Left cardiac atrium (tissue), 4 donors: ENCODE measurements at regions not wholly inside any gene's neighbourhood (a gene's known extent, or its start where the extent isn't known, plus 50 kb on each side); places are given as distances from the start of the nearest gene placed in this dataset.
"Not testable (repeated sequence)": the region's sequence is repeated elsewhere in the genome, so short reads cannot be mapped to it uniquely, and the experiment has no call there.

Experiments
- ATAC-seq, 2 donors: fragments of 200-7000 bp; cut with Tn5 transposase; one replicate each; pipeline ENCODE4 v1.9.1; 2020; ENCODE audit warnings: mild to moderate bottlenecking in 2 of 2, moderate library complexity in 2 of 2
- DNase-seq: peaks from one replicate; pipeline ENCODE4 v3.0.0-alpha.2; 2020
- intact Hi-C, 2 donors: fragments of 100-400 bp; cut with DNase I; formaldehyde crosslinking; loops; one replicate each; pipeline versions ENCODE4 v1.14.1 to v1.15.1; 2022 to 2023
- donor health status: DM: no; HTN: yes; CAD: no.
- donor health status: DM: no; HTN: yes; CAD: no; lungs with severe emphysema.
- donor health status: DM: yes; HTN: yes; CAD: no.
- donor health status: Dilated cardiomyopathy.

DNA sequence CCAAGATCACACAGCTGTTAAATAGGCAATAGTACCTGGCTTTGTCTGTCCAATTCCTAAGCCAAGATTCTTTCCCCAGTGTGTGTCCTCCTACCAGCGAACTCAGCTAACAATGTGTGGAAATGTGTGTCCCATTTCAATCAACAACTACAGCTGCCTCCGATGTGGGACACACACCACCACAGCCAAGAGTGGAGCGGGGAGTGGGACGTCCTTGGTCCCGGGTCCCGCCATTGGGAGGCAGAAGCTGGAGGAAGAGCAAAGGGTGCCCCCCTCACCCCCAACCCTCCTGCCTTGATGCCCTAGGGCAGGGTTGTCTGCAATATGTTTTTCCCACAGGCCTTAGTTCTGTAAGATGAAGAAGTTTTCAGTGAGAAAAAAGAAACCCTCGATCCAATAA is 265.4 kb upstream of the RAB4A start:
- no peak for ATAC-seq
- intact Hi-C loops: no loop called here
- DNase-seq: no peak

DNA sequence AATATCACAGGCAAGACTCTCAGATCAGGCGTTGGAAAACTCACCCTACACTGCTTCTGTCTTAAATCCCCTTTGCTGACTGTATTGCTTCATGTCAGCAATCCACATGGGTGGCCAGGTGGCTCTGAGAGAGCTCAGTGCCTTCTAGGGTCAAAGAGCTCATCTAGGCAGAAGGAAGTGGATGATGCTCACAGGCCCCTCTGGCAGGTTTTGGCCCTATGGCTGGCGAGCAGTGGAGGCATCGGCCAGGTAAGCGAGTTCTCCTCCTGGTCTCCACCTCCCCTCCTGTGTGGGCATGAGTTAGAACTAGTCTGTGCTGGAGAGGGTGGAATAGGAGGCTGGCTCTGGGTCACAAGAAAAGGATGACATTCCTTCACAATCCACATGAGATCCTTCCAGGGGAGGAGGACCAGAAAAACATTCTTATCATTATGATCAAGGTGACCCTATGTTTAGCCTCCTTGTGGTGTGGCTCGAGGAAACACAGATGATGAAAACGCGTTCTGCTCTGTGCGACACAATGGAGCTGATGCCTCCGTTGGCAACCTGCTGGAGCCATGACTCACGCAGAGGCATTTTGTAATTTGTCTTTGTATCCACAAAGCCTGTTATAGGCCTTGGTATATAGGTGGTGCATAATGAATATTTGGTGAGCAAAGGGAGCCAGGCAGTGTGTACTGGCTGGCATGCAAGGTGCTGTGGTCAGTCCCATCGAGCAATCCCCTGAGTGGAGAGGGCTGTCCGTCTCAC is 264.6 kb upstream of the RAB4A start:
- intact Hi-C loops: no loop called here
- DNase-seq (no peak), ATAC-seq (no peak)

DNA sequence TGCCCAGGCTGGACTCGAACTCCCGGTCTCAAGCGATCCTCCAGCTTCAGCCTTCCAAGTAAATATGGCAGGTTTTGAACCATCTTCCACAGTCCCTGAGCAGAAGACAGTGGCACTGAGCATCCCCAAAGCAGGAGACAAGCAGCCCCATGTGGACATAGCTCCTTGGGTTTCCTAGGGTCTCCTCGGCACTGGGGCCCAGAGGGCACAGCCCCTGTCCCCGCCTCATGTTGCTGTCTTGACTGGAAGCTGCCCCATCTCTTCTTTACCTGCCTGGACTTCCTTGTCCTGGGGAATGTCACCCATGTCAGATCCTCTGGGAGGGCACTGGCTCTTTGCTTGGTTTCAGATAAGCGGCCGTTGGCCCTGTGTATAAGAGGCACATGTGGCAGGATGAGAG is 263.7 kb upstream of the RAB4A start:
- no peak for DNase-seq
- no peak for ATAC-seq
- intact Hi-C loops: no loop called here

DNA sequence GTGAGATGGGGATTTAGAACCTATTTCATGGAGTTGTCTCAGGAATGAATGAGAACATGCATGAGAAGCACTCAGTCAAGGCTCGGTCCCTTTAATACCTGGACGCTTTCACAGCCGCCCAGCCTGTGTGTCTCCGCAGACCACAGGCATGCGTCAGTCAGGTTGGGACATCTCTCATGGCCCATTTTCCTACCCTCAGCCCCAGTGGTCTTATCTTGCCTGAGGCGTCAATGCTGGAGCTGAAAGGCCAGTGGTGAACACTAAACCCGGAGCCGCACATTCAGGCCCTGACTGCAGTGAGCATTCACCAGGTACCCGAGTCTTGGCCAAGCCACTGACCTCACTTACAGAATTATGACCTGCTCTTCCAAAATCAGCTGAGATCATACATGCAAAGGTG is 263.2 kb upstream of the RAB4A start:
- intact Hi-C loops: no loop called here
- no peak for DNase-seq

DNA sequence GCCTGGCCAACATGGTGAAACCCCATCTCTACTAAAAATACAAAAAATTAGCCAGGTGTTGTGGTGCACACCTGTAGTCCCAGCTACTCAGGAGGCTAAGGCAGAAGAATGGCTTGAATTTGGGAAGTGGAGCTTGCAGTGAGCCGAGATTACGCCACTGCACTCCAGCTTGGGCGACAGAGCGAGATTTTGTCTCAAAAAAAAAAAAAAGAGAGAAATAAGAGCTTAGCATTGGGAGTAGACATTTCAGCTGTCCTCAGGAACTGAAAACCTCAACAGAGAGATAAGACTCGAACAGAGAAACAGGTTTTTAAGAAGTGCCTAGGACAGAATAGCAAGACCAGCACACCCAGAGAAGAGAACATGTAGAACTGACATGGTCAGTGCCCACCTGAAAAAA is 262.6 kb upstream of the RAB4A start:
- ATAC-seq, DNase-seq, intact Hi-C loops: not testable (repeated sequence)

More for the DNA sequence above, 263.2 kb upstream of the RAB4A start:
- no peak for ATAC-seq

DNA sequence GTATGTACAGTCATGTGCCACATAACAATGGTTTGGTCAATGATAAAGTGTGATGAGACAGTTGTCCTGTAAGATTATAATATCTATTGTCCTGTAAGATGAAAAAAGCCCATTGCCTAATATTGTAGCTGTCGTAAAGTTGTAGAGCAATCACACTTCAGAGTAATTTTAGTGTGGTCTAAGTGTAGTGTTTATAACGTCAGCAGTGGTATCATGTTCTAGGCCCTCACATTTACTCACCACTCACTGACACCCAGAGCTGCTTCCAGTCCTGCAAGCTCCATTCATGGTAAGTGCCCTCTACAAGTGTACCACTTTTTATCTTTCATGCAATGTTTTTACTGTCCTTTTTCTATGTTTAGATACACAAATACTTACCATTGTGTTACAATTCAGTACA is 259.9 kb upstream of the RAB4A start:
- no peak for DNase-seq
- intact Hi-C loops: no loop called here
- ATAC-seq: peak; percentile 24 to 44

DNA sequence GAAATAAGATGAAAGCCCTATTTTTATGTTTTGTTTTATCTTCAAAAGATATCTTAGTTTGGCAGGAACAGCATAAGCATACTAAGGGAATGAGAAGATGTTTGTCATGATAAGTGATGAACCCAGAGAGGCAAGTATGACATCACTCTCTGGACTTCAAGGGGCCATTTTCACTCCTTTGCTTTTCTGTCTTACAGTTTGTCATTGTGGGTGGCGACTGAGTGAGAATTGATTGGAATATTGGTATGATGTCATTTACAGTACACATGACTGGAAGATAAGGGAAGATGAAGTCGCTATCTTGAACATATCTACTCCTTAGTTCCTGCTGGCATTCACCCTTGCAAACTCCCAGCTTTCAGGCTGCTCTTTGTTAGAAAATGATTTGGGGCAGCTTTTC is 258.1 kb upstream of the RAB4A start:
- ATAC-seq (no peak), DNase-seq (no peak)
- intact Hi-C loops: no loop called here

DNA sequence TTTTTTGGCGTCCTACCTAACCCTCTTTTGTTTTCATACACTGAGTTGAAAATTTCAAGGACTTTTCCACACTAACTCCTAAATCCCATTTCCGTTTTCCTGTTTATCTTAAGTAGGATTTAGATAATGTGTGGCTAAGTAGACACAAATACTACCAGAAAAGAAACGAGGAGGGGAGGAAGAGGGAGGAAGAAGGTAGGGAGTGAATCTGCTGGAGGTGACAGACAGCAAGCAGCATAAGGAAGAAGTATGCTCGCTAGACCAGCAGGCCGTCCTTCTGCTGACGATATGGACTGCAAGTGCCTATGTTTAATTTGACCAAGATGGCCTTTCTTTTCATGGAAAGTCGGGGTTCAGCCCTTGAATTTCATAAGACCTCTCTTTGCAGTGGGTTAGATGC is 256.9 kb upstream of the RAB4A start:
- ATAC-seq: no peak
- intact Hi-C loops: no loop called here
- no peak for DNase-seq

DNA sequence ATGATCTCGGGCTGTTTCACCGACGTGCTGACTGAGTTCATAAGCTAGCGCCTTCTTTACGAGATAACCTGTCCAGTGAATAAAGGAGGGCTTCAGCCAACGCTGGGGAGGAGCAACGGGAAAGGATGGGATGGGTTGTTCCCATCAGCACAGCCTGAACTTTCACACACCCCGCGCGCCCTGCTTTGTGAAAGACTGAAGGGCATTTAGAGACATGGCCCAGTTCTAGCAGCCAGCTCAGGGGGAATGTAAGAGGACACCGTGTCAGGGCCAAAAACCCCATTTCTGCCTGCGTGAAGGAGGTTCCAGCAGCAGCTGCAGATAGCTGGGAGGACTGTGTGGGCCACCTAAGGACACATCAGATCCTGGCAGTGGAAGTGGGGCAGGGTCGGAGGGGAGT is 255.1 kb upstream of the RAB4A start:
- DNase-seq (peak; percentile 46), ATAC-seq (peak; percentile 63 to 85)
- intact Hi-C loops: no loop called here

DNA sequence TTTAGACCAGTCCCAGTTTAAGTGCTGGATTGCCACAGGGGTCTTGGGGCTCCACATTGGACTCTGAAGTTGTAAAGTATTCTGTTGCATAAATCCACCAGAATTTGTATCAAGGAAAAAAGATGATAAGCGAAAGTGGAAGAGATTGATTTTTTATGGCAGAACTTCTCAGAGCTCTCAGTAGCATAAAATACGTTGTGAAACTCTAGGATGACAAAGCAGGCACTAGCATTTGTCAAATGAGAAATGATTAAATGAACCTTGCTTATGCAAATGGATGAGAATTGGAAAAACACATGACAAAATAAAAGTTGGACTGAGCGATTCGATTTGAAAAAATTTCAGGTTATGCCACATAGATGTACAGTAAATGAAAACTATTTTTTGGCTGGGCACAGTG is 253.8 kb upstream of the RAB4A start:
- DNase-seq (no peak), ATAC-seq (no peak)
- intact Hi-C loops: no loop called here

DNA sequence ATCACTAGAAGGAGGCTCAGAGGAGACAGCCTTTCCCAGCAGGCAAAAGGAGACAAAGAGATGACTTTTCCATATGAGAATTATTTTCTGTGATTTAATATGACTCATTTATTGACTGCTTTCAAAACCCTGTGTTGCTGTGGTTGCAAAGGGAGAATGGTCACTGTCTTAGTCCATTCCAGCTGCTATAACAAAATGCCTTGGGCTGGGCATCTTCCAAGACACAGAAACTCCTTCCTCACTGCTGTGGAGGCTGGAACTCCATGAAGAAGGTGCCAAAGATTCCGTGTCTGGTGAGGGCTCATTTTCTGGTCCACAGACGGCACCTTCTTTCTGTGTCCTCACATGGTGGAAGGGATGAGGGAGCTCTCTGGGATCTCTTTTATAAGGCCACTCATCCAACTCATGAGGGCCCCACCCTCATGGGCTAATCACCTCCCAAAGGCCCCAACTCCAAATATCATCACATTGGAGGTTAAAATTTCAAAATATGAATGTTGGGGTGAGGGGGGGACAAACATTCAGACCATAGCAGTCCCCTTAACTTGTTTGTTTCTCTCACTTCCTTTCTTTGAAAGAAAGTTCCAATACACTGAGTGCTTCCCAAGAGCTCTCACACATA is 252.1 kb upstream of the RAB4A start:
- intact Hi-C loops: no loop called here
- ATAC-seq (no peak), DNase-seq (no peak)

DNA sequence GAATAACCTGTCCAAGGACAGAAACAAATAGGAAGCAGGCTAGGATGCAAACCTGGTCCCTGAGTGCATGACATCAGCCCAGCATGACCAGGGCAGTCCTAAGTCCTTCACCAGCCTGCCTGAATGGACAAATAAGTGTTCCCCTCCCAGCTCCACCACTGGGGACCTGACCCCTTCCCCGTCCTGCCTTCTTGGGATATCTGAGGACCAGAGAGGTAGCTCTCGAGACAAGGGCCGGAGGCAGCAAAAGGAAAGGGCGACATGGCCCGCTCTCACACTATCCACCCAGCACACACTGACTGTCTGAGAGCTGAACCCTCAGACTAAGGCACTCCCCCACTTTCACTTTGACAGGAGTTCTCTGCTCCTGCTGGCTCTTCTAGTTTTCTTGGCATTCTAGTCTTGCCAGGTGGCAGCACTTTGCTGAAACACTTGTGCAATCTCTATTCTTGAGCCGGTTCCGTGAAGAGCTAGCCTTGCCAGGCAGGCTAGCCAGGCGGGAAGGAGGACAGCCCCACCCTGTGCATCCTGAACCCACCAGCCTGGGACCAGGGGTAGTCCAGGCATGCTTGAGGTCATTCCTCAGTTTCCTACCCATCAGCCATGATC is 251.1 kb upstream of the RAB4A start:
- intact Hi-C loops: no loop called here
- ATAC-seq (no peak), DNase-seq (no peak)

DNA sequence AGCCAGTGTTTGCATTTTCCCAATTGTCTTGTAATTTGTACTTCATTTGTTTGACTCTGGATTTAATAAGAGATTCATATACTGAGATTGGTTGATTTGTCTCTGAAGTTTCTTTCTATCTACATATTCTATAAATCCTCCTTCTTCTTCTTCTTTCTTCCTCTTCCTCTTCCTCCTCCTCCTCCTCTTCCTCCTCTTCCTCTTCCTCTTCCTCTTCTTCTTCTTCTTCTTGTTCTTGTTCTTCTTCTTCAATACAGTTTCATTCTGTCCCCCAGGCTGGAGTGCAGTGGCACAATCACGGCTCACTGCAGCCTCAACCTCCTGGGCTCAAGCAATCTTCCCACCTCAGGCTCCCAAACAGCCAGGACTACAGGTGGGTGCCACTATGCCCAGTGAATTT is 249.9 kb upstream of the RAB4A start:
- intact Hi-C loops, ATAC-seq: not testable (repeated sequence)

DNA sequence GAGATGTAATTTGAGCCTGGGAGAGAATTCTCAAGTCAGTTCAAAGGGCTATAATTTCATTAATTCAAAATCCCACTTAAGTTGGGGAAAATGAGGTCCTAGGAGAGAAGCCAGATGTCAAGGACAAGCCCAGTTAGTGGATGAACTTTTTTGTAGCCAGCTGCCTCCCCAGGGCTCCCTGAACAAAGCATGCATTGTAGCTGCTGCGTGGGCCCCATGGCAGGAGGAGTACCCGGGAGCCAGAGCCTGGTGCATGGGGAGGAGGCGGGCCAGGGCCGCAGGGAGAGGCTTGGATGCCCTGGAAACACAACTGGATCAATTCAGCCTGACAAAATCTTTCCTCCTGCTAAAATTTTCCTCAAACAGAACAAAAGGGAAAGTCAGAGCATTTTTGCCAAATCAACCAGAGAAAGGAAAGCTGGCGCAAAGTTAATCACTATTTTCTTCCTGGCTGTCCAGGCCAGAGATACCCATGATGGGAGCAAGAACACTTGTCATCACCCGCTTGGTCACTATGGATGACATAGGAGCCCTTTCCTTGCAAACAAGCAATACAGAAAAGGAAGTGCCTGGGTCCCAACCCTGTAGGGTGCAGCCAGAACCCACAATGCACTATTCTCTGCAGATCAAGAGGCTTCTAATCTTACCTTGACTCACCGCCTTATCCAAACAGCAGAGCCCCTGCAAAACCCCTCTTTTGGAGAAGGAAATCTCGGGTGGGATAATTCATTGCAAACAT is 248.1 kb upstream of the RAB4A start:
- intact Hi-C loops: no loop called here
- DNase-seq (peak; percentile 62), ATAC-seq (peak; percentile 47 to 64)

More for the DNA sequence above, 249.9 kb upstream of the RAB4A start:
- not testable (repeated sequence) for DNase-seq

DNA sequence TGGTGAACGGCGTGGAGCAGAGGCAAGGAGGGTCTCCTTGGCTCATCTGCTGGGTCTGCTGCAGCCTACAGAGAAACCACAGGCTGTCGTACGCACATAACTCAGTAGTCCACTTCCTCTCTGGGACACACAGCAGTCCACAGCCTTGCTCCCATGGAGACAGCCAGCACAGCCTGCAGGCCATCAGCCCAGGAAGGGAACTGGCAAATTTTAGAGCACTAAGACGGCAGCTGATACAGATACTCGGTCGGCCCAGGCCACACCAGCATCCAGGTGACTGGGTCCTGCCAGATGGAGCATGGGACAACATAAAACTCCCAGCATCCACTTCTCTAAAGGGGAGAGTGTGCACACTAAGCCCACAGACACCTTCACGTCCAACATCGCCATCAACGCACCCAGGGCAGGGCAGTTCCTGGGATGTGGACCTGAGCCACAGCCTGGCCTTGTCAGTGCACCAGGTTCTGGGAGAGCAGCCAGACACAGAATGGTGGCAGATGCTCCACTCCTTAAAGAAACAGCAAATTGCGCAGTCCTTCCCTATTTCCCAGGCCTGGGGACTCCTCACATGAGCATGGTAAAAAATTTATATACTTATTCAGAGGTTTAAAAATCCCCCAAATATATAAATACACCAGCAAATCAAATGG is 247.1 kb upstream of the RAB4A start:
- ATAC-seq (peak; percentile 43 to 55), DNase-seq (no peak)
- intact Hi-C loops: no loop called here

DNA sequence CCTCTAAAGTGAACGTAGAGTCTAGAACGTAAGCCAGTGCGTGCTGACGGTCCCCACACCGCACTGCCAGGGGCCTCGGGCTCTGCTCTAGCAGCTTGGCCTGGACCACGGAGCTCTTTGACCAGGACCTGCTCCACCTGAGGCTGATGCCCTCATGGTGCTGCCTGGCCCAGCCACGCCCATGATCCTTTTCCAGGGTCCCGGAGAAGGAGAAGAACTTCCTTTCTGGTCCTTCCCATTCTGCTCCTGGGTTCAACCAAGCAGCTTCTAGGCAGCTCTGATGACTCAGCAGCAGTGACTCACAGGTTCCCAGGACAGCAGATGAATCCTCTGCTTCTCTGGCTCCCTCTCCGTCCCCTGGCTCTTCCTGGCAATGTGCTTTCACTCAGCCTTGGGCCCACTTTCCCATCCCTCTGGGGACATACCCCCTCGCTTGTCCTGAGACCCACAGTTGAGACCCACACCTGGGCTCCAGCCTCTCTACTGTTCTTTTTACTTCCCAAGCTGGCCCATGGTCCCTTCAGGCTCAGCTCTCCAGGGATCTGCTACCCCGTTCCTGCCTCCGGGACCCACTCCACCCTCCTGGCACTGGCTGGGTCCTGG is 246.3 kb upstream of the RAB4A start:
- ATAC-seq (peak; percentile 24 to 88), DNase-seq (peak; percentile 85)
- intact Hi-C loops: no loop called here

DNA sequence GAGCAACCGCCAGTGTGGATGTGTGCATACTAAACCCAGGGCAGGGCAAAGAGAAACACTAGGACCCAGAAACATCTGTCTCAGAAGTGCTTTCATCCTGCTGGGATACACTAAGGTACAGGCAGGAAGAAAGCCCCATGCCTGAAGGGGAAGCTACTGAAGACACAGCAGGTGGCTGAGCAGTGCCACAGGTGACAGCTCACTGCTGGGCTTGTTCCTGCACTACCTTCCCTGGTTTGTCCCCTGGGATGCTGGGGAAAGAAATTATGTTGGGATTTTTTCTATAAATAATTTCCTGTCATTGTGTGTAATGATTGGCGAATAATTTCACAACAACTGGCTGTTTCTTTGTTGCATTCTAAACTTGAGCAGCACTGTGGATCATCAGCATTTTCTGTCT is 245.3 kb upstream of the RAB4A start:
- ATAC-seq (no peak), DNase-seq (no peak)
- intact Hi-C loops: no loop called here

DNA sequence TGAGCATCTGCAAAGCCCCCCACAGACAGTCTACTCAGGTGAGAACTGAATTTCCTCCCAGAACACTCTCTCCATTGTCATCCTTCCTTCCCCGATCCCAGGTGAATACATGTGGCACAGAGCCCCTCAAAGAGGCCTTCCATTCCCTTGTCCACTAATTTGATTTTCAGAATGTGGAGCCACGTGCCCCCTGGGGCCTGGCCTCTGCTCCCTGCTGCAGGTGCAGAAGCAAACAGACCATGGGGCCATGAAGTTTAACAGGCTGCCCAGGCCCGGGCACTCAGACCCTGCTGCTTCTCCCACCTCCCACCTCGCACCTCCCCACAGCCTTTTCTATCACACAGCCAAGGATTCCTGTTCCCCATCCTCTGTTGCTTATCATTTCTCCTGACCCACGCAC is 243.8 kb upstream of the RAB4A start:
- DNase-seq (no peak), ATAC-seq (no peak)
- intact Hi-C loops: no loop called here

DNA sequence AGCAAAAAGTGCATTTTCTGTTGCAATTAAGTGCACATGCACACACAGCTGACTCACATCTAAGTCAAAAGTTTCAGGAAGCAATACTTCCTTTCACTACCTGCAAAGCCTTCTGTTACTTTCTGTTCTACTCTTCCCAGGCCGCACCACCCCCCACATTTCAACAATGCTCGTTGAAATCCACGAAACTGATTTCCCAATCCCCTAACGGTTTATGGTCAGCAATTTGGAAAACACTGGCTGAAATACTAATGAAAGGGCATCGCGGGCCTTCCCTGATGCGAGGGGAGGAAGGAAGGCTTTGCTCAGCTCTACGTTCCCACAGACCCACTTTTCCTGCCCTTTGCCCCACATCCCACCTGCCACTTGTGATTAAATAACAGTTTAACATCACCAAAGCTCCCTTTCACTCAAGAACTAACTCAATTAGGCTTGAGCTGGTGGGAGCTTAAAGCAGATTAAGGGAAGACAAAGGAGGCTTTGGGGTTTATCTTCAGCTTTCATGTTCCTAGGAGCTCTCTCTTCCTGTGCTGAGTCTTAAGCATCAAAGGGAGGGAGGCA is 243.2 kb upstream of the RAB4A start:
- DNase-seq: peak; percentile 57
- peak; percentile 14 to 32 for ATAC-seq

More for the DNA sequence above, 243.2 kb upstream of the RAB4A start:
- intact Hi-C loops: no loop called here
